Muscle of back (tissue), 3 donors: ENCODE measurements at regions not wholly inside any gene's neighbourhood (a gene's known extent, or its start where the extent isn't known, plus 50 kb on each side); places are given as distances from the start of the nearest gene placed in this dataset.

ENCODE experiments used
- DNase-seq, 3 donors: peaks; one replicate each; pipeline versions ENCODE4 v3.0.0 to v3.0.0-alpha.2; 2013

DNA sequence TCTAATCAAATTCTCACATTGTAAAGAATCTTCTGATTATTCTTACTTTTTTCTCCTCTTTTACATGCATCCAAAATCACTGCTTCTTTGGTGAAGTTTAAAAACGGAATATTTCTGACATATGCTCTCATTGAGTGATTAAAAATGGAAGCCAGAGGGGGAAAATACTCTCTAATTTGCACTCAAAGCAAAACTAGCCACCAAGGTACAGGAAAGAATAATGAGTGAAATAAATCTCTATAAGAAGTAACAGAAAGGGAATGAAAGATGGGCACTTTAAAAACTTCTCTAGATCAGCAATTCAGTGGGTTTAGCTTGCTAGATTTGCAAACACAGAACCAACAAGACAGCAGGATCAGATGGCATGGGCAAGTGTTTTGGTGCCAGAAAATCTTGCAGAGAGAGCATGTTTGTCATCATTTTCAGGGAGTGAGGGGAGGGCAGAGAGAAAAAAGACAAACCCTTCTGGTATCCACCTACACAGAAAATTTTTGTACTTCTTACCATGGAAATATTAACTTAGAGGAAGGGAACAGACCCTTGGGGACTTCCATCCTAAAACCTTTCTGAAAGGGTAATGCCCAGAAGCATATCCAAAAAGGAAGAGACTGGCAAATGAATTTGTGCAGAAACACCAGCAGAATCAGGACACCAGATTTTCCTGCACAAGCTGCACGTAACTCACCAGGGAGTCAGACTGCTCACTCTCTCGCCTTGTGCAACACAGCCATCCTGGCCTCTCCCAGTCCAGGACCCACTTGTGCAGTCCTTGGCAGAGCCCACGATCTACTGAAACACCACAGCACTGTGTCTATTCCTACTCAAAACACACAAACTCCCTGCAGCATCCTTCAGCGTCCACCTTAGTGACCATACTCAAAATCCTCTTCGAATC is 270.2 kb upstream of the PRDM1 start:
- DNase-seq: no peak

DNA sequence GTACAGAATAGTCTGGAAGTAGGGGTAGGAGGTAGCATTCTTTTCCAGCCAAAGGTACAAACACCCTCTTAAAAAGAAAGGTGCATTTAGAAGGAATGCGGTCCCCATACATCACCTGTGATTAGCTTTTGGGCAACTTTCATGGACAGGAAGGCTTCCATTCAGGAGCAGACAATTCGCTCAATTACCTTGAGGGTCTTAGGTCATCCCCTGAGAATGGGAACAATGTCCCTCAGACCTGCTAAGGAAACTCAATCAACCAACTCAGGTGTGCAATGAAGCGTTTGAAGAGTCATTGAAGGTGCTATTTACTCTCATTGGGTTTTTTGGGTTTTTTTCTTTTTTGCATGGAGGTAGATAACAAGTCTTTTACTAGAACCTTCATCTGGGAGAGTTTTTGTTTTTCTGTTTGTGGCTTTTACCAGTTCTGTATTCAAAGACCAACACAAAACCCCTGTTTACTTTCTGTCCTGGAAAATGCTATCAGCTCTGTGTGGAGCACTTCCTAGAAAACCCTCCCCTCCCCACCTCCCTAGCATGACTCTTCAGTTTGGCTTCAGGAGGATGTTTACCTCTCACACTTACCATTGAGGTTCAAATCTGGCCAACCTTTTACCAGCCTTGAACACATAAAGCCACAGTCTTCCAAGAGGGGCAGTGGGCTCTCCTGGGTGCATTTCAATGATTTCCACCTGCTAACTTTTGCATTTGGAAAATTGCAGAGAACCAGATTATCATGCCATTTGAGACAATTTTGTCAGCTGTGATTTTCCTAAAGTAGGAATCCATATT is 271.2 kb upstream of the PRDM1 start:
- no peak for DNase-seq

DNA sequence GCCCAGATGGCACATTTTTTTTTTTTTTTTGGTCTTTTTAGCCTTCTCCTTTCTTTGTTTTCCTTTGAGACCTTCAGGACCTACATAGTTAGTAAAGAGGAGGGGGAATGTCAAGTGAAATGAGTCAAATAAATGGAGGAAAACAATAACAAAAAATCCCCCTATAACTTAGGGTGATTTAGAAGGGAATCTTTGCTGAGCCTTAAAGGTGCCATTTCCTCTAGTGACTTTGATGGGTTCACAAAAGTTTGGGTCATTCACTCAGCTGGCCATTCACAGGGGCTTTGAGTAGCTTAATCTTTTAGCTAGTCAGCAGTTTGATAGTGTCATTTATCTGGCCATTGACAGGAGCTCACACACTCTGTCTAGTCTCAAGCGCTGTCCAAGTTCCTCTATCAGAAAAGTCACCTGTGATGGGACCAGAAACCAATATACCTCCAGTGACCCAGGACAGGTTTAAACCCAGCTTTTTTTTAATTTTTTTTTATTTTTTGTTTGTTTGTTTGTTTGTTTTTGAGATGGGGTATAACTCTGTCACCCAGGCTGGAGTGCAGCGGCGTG is 275.1 kb upstream of the PRDM1 start:
- no peak for DNase-seq

DNA sequence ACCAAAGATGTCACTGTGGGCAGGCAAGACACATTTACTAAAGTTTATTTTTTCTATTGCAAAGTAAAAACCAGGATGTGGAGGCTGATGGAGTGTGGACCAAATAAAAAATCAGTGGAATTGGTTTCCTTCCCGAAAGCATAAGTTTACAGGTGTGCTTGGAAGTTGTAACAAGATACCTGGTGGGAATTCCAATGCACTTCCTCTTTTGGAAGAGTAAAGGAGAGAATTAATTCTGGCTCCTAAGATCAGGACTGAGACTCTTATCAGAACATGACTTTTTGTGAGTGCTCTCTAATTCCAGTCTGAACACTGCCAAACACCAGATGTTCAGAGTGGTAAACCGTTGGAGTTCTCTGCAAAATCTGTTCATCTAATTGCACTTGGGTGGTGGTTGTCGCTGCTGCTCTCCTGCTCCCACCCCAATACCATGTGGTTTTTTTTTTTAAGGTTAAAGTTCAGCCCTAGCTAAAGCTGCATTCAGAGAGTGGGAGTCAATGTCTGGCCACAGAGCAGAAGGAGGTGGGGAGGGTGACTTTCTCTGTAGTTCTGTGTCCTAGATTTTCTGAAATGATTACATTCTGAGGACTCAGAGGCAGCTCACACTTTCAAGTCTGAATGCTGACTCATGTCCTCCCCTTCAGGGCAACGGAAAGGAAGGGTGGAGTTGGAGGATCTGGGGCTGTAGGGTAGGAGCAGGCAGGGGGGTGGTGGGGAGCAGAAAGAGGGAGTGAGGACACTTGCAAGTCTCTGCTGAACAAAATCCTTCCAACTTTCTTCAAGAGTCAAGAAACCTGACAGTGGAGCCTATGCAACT is 275.8 kb upstream of the PRDM1 start:
- peak in 2 of 3 donors; percentile 40 to 77 for DNase-seq

DNA sequence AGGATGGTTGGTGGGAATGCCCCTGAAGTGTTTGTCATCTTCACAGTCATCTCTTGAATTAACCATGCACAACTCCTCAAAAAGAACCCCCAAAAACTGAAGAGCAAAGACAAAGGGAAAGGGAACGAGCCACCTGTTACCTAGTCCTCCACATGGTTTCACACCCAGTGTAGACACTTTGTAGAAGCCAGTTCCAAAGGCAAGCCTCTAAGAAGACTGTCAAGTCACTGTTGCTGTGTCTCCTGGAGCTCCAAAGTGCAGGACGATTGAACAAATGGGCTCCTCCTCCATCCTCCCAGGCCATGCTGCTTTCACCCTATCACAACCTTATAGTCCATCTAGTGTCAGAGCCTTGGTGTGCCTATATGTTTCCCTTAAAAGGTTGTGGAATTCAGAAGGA is 277.6 kb upstream of the PRDM1 start:
- no peak for DNase-seq

DNA sequence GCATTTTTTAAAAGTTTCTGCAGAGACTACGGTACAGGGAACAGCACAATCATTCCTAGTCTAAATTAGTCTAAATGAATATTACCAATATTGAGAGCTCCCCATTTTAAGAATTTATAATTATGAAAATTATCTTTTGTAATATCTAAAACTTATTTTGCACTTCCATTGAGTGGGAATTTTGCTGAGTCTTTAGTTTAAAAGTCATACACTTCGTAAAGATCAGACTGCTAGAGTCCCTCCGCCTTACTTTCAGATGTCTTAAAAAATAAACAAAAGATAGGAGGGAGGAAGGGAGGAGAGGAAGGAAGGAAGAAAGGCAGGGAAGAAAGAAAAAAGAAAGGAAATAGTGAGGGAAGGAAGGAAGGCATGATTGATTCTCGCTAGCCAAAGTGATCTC is 278.2 kb upstream of the PRDM1 start:
- no peak for DNase-seq

DNA sequence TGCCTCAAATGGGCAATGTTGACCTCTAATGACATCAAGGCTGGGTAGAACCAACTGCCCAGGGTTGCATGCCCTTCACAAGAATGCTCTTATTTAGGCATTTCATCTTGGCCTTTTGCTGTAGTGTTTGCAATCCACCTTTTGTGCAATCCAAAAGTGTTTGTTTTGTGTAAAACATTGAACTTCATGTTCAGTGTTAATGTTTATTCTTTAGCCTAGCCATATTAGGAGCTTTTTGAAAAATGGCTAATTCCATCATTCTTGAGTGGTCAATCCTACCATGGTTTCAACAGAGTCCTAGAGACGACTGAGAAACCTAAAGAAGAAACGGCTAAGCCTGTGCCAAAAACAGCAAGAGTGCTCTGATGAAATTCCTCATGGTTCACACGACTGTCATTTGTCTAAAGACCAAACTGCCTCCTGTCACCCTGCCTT is 279.6 kb upstream of the PRDM1 start:
- DNase-seq: no peak

DNA sequence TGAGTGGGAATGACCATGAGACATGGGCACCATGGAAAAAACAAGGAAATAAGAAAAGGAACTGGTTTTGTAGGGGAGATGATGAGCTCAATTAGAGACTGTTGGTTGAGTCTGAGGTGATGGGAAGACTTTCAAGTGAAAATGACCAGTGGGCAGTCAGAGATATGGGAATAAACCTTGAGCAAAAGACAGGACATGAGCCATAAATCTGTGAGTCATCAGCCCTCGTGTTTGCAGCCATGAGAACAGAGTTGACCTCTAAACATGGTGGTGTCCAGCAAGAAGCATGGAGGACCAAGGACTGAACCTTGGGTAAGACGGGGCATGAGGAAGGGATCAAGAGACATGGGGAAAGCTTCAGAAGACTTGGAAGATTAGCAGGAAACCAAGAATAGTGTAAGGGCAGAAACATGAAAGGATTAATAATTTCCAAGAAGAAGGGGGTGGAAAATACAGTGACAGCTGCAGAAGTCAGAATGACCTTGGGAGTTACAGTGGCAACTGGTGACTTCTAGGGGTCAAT is 280.6 kb upstream of the PRDM1 start:
- no peak for DNase-seq

DNA sequence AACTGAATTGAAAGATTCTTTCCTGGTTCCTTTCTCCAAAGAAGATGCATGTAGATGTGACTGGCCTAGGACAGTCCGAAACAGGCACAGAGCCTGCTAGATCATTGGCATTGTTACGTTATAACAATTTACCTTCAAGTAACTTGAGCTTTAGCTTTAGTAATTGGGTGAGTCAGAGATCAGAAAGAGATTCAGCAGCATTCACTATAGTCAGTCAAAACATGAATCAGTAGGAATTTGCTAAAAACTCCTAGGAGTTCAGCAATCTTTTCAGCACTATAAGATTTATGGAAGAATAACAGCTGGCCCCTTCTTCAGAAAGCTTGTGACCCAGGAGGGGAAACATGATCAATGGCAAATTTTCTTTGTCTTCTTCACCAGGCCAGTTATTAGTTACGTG is 281.7 kb upstream of the PRDM1 start:
- DNase-seq: peak in 1 of 3 donors; percentile 71

DNA sequence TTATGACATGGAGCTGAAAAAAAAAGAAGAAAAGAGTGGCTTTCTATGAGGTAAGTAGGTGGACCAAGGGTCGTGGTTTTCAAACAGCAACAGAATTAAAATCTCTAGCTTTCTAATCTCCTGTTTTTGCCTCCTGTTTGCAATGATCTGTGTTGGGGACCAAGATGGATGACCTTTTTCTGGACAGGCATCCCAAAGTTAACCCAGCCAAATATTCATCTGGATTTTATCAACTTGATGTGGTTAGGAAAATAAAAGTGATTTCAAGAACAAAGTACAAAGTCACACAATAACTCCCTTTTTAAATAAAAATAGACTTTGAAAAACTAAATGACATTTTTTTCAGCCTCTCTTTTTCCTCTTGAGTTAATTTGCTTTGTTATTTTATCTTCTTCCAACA is 282.1 kb upstream of the PRDM1 start:
- no peak for DNase-seq

DNA sequence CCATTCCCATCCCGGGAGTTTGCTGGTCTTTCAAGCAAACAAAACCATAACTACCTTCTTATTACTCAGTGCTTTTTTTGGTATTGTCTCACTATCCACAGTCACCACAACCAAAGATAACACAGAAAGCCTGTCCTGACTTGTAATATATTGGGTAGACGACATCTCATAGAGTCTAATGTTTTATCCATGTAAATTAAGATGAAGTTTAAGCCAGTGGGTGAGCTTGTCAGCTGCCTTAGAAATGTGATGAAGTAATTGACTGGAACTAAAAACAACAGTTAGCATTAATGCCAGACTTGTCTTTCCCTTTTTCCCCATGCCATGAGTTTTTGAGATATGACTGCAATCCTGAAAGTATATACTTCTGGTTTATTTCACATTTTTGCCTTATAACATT is 282.7 kb upstream of the PRDM1 start:
- peak in 1 of 3 donors; percentile 54 for DNase-seq

DNA sequence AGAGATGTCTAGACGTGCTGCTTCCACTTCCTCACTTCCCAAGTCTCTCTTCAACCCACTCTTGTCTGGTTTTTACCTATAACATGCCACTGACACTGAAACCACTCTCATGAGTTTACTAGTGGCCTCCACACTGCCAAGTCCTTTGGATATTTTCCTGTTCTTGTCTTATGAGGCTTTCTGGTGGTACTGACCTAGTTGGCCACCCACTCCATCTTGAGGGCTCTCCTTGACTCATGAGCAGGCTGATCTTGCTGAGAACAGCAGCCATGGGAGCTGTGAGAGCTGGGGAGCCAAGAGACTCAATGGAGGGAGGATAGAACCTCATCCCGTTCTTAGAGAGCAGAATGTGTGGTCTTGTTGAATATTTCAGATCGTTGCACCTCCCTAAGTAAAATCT is 283.4 kb upstream of the PRDM1 start:
- DNase-seq: no peak

DNA sequence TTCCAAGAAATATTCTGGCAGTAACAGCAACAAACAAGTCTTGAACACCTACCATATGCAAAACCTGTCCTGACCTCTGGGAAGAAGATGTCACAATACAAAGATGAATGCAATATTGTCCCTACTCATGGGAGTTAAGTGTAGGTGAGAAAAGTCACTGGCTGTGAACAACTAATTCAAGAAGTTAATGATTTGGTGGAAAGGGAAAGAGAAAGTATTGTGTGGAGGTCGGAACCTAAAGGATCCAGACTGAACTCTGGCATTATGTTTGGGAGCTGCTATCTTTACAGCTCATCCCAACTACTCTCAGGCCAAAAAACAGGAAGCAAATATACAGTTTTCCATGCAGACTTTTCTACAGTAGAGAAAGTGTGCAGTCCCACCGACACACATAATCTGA is 285.3 kb upstream of the PRDM1 start:
- no peak for DNase-seq

DNA sequence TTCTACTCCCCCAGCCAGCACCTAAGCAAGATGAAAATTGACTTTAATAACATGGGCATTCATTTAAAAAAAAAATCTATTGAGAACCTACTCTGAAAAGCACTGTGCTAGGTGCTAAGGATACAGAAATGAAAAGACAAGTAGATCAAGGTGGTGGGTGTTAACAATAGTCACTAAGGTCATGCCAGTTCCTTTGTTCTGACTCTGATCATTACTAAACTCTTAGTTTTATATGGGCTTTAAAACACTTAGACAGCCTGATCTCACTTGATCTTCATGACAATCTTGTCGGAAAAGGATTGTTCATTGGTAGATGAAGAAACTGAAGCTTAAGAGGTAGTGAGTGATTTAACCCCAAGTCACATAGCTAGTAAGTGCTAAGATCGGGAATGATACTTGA is 285.7 kb upstream of the PRDM1 start:
- no peak for DNase-seq

DNA sequence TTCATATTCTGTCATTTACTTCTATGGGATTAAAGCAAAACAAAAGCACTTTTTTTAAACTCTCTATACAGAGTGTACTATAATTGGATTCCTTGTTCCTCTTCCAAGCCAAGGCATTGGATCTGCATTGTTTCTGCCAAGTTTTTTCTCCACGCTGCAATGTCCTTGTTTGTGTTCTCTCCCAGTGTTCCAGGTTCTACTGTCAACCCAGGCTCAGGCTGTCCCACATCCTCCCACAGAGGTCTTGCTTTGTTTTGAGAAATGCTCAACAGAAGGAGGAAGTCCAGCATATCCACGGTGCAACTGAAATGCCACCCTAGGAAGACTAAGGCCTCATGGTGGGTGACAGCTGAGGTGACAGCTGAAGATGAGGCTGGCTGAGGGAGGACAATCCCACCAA is 287.1 kb upstream of the PRDM1 start:
- DNase-seq: peak in 2 of 3 donors; percentile 47 to 57

DNA sequence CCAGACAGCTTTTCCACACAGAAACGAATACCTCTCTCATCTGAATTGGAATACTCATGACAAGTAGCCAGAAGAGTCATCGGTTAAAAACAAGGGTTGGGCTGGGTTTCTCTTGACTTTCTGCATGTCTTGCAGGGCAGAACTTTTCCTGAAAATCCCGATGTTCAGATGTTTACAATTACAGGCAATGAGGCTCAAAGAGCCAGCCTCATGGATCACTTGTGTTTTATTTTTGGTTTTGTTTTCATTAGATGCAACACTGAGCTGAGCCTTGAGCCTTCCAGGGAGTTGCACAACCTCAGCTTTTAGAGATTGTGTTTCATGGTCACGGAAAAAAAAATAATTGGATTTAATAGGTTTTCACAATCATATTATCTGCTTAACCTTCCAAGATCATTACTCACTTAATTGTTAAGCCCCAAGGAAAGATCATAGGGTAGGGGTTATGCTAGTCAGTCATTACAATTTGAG is 288.1 kb upstream of the PRDM1 start:
- DNase-seq: peak; percentile 47 to 74 (median 68)

DNA sequence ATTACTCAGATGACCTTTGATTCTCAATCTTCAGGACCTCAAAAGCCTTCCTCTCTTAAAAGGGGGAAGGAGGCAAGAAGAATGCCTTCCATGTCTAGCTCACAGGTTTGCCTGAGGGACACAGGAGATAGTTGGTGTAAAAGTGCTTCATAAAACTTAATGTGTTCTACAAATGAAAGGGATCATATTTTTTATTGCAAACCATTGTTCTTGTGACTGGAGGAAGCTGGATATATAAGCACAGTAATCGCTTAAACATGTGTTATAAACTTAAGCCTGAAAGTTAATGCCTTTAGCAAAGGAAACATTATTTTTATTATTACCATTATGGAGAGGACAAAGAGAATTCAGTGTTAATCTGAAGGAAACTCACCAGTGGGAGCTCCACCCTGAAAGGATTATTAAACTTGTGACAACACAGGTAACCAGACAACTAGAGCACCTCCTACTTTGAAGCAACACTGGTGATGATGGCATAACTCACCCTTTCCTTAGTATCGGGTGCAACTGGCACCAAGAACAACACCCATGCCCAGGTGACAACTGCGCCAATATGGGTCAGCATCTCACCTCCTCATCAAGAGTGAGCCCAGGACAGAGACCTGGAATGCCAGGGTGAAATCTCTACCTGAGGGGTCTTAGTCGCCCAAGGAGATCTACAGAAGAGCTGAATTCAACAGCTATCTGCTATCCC is 288.7 kb upstream of the PRDM1 start:
- DNase-seq: no peak

DNA sequence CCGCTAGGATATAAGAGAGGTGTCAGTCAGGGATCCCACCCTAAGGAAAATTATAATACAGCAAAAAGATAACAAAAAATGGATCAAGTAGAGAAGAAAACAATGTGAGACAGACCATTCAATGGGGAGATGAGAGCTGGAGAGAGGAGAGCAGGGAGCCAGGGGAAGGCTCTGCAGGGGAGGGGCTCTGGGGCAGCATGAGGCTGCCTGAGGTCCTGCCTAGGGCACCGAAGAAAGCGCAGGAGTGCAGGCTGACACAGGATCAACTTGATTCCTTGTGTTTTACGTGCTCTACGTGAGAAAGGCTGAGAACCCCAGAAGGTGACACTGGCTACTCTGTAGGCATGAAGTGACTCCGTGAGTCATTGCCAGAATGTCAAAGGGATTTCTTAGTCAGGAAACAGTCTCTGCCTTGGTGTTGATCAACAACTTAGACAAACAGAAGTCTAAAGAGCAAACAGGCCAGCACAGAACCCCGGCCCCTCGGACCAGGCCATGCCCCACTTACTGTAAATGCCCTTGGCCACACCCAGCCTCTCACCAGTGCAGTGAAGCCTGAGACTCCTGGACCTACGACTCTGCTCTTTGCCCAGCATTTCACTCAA is 290.1 kb upstream of the PRDM1 start:
- DNase-seq: no peak

DNA sequence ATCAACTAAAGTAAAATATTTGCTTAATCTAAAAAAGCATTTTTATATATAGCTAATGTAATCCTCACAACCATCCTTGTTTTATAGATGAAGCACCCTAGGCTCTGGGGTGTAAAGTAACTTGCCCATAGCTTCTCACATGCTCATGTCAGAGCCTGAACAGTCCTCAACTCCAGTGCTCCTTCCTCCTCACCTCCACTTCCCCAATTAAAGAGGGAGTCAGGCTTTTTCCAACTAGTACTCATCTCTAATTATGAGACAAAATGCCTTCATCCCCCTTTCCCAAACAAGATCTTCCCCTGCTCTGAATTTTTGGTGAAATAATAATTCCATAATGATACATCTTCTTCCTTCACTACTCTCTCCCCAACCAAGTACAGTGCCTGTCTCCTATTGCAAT is 290.8 kb upstream of the PRDM1 start:
- DNase-seq: no peak

DNA sequence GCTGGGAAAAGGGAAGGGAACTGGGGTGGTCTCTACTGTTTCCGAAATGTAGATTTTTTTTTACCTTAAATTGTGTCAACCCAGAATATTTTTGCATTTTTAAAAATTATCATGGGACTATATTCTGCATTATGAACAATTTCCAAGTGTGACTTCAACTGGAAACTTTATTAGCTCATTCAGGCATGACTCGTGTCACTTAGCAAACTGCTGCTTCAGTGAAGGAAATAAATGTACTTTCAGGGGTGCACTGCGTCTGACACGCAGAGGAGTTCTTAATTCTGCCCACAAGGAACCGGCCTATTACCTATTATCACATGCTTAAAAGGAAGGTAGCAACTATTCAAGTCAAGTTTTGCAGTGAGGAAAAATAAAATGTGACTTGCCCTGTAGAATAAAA is 291.3 kb upstream of the PRDM1 start:
- DNase-seq: no peak
